GM12892 (cell line): ENCODE measurements at regions not wholly inside any gene's neighbourhood (a gene's known extent, or its start where the extent isn't known, plus 50 kb on each side); places are given as distances from the start of the nearest gene placed in this dataset.
"Not testable (repeated sequence)": the region's sequence is repeated elsewhere in the genome, so short reads cannot be mapped to it uniquely, and the experiment has no call there.

Source experiments
- DNase-seq: peaks from one replicate; pipeline ENCODE4 v3.0.0; 2011; ENCODE audit not compliant: insufficient read length
- FAIRE-seq: peaks from 2 replicates; lab custom pipeline; 2011; peaks lifted over from hg19 to GRCh38; lab: Jason Lieb, UNC
- POLR2A ChIP-seq: IDR thresholded peaks from 2 replicates; pipeline ENCODE4 v1.6.1; 2011; ENCODE audit warnings: low read depth, low read length, control low read depth
- POLR2AphosphoS5 ChIP-seq: IDR thresholded peaks from 2 replicates; pipeline ENCODE4 v1.6.1; 2011; ENCODE audit warnings: low read depth, low read length, control low read depth
- TAF1 ChIP-seq: IDR thresholded peaks from 2 replicates; pipeline ENCODE4 v1.6.1; 2011; ENCODE audit warnings: low read depth, mild to moderate bottlenecking, control low read depth, low read length, borderline replicate concordance

DNA sequence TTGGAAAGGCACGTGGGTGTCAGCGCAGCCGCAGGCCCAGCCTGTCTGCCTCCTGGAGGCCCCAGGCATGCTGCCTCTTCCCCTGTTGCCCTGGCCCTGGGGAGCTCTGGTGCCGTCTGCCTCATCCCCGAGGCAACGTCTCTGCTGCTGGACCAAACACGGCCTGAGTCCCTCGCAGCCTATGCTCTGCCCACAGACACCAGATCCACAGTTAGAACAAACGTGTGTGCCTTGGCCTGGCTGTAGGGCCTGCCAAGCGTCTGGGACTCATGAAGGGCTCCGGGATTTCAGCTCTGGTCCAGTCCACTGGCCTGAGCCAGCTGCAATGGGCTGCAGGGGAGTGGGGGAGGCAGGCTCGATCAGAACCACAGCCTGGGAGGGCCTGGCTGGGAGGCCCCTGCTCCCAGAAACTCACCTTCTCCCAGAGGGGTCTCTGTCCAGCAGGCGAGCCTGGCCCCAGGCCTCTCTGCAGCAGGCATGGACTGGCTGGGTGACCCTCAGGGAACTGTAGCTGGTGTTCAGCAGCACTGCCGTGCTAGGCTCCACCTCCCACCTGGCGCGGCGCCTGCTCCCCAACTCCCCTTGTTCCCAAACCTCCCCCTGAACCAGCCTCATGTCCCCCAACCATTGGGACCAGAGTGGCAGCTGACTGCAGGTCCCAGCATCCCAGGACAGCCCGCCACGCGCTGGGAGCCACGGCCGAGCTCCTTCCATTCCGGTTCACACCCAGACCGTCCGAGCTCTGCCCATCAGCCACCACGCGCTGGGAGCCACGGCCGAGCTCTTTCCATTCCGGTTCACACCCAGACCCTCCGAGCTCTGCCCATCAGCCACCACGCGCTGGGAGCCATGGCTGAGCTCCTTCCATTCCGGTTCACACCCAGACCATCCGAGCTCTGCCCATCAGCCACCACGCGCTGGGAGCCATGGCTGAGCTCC lies 197.0 kb downstream of the DLL1 start:
- no peak for DNase-seq
- no peak for TF ChIP-seq TAF1
- no peak for TF ChIP-seq POLR2A
- TF ChIP-seq POLR2AphosphoS5 = no peak
- no peak for FAIRE-seq

DNA sequence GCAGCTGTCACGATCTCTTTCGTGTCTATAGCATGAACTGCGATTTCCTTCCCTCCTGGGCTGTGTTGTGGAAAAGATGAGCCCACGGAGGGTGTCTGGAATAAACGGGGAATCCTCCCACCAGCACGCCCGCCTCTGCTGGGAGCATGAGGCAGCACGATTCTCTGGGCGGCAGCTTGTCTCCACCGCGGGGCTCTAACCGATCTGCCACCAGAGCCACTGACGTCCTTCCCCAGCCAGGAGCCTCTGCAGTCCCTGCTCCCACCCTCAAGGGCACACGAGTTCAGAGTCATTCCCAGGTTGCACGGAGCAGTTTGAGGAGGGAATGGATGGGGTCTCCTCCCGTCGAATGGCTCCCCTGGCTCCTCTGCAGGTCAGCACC lies 197.6 kb downstream of the DLL1 start:
- TF ChIP-seq POLR2A = no peak
- TF ChIP-seq TAF1 = no peak
- no peak for TF ChIP-seq POLR2AphosphoS5
- DNase-seq (no peak), FAIRE-seq (no peak)

DNA sequence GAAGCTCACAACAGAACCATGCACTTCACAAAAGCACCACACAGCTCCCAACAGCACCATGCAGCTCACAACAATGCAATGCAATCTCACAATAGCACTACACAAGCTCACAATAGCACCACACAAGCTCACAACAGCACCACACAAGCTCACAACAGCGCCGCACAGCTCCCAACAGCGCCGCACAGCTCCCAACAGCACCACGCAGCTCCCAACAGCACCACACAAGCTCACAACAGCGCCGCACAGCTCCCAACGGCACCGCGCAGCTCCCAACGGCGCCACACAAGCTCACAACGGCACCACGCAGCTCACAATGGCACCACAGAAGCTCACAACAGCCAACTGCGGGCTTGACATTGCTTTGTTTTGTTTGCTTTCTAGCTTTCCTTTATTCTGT lies 198.1 kb downstream of the DLL1 start:
- DNase-seq (no peak), FAIRE-seq (no peak)
- no peak for TF ChIP-seq TAF1
- TF ChIP-seq POLR2AphosphoS5 = no peak
- no peak for TF ChIP-seq POLR2A

DNA sequence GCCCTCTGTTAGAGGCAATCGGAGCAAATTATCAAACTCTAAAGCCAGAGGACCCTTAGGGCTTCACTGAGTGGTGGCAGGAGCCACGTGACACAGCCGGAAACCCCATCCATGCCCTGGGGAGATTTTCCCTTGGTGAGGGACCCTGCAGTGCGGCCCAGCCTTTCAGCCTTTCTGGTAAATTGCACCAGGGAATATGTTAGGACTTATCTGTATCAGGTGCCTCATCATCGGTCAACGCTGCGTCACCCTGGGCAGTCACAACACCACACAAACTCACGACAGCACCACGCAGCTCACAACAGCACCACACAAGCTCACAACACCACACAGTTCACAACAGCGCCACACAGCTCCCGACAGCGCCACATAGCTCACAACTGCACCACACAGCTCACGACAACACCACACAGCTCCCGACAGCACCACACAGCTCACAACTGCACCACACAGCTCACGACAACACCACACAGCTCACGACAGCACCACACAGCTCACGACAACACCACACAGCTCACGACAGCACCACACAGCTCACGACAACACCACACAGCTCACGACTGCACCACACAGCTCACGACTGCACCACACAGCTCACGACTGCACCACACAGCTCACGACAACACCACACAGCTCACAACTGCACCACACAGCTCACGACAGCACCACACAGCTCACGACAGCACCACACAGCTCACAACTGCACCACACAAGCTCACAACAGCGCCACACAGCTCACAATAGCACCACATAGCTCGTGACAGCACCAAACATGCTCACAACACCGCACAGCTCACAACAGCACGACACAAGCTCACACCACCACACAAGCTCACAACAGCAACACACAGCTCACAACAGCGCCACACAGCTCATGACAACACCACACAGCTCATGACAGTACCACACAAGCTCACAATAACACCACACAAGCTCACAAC lies 199.0 kb downstream of the DLL1 start:
- no peak for TF ChIP-seq POLR2AphosphoS5
- TF ChIP-seq TAF1 = no peak
- TF ChIP-seq POLR2A = no peak
- DNase-seq = no peak
- no peak for FAIRE-seq

DNA sequence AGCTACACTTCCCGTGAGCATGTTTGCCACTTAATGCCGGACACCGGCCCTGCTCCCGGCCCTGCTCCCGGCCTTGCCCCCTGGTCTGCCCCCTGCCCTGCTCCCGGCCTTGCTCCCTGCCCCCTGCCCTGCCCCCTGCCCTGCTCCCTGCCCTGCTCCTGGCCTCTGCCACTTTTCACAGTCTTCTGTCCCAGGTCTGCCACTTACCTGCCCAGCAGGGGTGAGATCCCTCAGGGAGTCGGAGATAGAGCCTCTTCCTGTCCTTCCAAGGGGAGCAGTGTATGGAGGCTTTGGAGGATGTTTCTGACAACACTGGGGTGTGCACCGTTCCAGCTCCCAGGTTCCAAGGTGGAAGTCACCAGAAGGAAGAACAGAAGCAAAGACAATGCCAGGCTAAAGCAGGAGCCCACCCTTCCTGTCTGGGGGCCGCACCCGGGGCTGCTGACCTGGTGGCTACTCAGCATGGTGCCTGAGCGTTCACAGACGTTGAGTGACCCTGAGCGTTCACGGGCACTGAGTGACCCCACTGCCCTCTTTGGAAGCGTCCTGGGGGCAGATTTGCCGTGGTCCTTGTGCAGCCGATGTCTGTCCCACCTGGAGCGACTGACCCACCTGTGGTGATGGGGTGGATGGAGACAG lies 199.8 kb downstream of the DLL1 start:
- FAIRE-seq = no peak
- no peak for DNase-seq
- TF ChIP-seq POLR2AphosphoS5 (no peak), TAF1 (no peak), POLR2A (no peak)

DNA sequence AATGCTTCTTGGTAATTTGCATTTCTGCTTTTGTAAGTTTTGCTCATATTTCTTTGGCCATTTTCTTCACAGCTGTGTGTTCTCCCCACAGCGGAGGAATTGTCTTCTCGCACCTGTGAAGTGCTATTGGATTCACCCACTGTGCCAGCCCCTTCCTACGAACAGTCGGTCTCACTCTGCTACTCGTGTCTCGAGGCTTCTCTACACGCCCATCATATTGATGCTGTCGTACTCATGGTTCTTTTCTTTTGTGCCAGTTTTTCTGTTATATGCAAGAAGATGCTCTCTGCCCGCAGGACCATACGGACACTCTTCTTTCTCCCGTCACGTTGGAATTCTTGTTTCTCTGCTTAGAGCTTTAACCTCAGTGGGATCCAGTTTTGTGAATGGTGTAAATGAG lies 200.3 kb downstream of the DLL1 start:
- FAIRE-seq = no peak
- TF ChIP-seq POLR2AphosphoS5 = no peak
- no peak for TF ChIP-seq TAF1
- no peak for TF ChIP-seq POLR2A
- DNase-seq = no peak

DNA sequence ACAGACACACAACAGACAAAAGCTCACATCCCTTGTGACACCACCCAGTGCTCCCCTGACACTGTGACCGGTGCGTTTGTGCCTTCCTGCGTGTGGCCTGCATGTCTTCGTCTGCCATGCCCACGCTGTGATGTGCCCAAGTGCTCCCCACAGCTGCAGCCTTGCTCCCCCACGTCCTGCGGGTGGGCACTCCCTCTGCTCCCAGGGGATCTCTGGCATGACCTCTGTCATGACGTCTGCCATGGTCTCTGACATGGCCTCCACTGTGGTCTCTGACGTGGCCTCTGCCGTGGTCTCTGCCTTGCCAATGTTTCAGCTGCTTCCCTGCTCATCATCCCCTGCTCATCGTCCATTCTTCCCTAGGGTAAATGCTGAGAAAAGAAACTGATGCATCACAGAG lies 200.9 kb downstream of the DLL1 start:
- peak; percentile 53 for FAIRE-seq
- TF ChIP-seq POLR2AphosphoS5 = no peak
- DNase-seq = no peak

DNA sequence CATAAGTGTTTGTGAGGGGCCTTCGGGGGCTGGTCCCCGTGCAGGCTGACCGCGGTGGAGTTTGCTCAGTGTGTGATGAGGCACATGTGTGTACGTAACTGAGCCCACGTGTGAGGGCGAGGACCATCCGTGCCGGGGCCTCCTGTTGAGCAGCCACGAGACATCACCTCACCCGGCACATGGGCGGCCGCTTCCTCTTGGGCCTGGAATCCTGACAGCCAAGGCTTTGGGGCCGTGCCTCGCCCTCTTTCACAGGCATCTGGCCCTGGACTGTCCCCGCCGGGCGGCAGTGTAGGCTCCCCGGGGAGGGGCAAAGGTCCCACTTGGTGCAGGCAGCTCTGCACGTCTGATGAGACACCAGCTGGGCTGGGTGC lies 202.3 kb downstream of the DLL1 start:
- FAIRE-seq (no peak), DNase-seq (no peak)
- TF ChIP-seq TAF1 = no peak
- no peak for TF ChIP-seq POLR2A
- no peak for TF ChIP-seq POLR2AphosphoS5

DNA sequence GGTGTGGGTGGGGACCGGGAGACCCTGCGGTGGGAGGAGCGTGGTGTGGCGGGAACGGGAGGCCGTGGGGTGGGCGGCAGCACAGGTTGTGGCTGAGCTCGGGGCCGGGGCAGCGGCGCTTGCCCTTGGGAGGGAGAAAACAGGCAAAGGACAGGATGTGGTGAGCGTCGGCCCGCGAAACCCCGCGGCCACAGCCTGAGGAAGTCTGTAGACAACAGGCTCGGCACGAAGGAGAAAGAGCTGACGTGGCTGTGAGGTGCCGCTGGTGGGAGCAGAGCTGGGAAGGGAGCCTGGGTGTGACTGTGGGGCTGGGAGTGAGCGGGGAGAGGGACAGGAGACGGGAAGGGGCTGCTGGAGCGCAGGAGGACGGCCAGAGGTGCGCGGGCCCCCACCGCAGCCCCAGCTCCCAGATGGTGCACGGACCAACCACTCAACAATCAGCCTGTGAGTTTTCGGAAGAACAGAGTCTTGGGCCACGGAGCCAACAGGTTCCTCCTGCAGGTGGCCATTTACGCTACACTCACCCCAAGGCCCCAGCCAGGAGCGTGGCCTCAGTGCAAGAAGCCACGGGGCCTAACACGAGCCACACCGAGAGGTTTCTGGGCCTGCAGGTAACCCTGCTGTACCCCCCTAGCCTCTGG lies 202.8 kb downstream of the DLL1 start:
- DNase-seq (peak; percentile 68), FAIRE-seq (no peak)
- TF ChIP-seq TAF1 (no peak), POLR2AphosphoS5 (no peak), POLR2A (peak; percentile 60; the same call in 1 of the 2 replicates)

DNA sequence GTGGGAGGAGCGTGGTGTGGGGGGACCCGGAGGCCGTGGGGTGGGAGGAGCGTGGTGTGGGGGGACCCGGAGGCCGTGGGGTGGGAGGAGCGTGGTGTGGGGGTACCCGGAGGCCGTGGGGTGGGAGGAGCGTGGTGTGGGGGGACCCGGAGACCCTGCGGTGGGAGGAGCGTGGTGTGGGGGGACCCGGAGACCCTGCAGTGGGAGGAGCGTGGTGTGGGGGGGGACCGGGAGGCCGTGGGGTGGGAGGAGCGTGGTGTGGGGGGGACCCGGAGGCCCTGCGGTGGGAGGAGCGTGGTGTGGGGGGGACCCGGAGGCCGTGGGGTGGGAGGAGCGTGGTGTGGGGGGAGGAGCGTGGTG lies 203.5 kb downstream of the DLL1 start:
- not testable (repeated sequence) for FAIRE-seq, DNase-seq

DNA sequence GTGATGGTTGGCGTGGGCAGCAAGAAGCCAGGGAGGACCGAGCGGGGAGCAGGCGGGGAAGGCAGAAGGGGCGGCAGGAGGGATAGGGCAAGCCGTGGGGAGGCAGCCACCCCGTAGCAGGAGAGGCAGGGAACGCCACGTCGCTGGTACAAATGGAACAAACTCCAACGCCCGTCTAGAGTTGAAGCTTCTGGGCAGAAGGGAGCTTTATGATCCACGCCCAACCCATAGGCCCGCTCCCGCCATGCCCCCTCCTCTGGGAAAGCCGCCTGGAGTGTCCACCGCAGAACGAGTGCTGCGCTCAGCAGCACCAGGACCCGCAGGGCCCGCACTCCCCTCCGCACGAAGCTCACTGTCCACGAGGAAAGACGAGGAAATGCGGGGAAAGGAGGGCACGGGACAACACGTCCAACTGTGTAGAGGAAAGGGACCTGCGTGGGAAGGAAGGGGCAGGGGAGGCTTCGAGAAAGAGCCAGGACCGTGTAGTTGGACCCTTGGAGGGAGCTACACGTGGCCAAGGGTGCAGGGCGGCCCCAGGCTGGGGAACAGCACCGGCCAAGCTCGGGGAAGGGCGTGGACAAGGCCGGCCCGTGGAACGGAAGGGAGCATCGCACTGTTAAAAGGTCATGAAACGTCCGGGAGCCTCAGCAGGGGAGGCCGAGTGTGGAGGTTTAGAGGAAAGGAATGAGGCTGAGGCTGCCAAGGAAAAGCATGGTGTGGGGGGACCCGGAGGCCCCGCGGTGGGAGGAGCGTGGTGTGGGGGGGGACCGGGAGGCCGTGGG lies 204.0 kb downstream of the DLL1 start:
- FAIRE-seq (no peak), DNase-seq (no peak)
- TF ChIP-seq POLR2AphosphoS5 (no peak), TAF1 (no peak), POLR2A (no peak)
